HEK293T (cell line): ENCODE measurements at regions not wholly inside any gene's neighbourhood (a gene's known extent, or its start where the extent isn't known, plus 50 kb on each side); places are given as distances from the start of the nearest gene placed in this dataset.

Source experiments
- CTCF ChIA-PET: fragments of 350-600 bp; formaldehyde crosslinking; extraction: SDS; loops from one replicate; lab custom pipeline; 2021; ENCODE audit warnings: antibody characterized with exemption, inconsistent platforms; lab: Yijun Ruan, JAX
- POLR2A ChIA-PET: fragments of 350-600 bp; formaldehyde crosslinking; extraction: SDS; loops from one replicate; lab custom pipeline; 2020; ENCODE audit warnings: antibody characterized with exemption, inconsistent platforms; lab: Yijun Ruan, JAX
- DNase-seq: peaks from one replicate; pipeline ENCODE4 v3.0.0; 2012; ENCODE audit warnings: mixed read lengths; ENCODE audit errors: extremely low spot score
- ARNT ChIP-seq: fragments of 450-650 bp; IDR thresholded peaks from 2 replicates; pipeline ENCODE4 v1.6.1; 2017; ENCODE audit warnings: mild to moderate bottlenecking
- BHLHE40 ChIP-seq: fragments of 450-650 bp; IDR thresholded peaks from 2 replicates; pipeline ENCODE4 v1.6.1; 2016; ENCODE audit warnings: mild to moderate bottlenecking, moderate library complexity, borderline replicate concordance
- CTBP1 ChIP-seq: fragments of 450-650 bp; IDR thresholded peaks from 2 replicates; pipeline ENCODE4 v1.6.1; 2016; ENCODE audit warnings: borderline replicate concordance
- ELF4 ChIP-seq: fragments of 450-650 bp; IDR thresholded peaks from 2 replicates; pipeline ENCODE4 v1.6.1; 2017; ENCODE audit warnings: antibody characterized with exemption
- FOXA1 ChIP-seq: fragments of 450-650 bp; IDR thresholded peaks from 2 replicates; pipeline ENCODE4 v1.6.1; 2016; ENCODE audit warnings: mild to moderate bottlenecking
- FOXK2 ChIP-seq: fragments of 450-650 bp; IDR thresholded peaks from 2 replicates; pipeline ENCODE4 v1.6.1; 2016; ENCODE audit warnings: mild to moderate bottlenecking
- FOXM1 ChIP-seq: fragments of 450-650 bp; IDR thresholded peaks from 2 replicates; pipeline ENCODE4 v1.6.1; 2017; ENCODE audit warnings: mild to moderate bottlenecking, borderline replicate concordance
- HDGF ChIP-seq: fragments of 450-650 bp; IDR thresholded peaks from 2 replicates; pipeline ENCODE4 v1.6.1; 2017; ENCODE audit warnings: antibody characterized with exemption, borderline replicate concordance
- L3MBTL2 ChIP-seq: fragments of 450-650 bp; conservative IDR thresholded peaks from 2 replicates; pipeline ENCODE4 v1.6.1; 2016; ENCODE audit warnings: mild to moderate bottlenecking
- LEF1 ChIP-seq: fragments of 450-650 bp; IDR thresholded peaks from 2 replicates; pipeline ENCODE4 v1.6.1; 2017; ENCODE audit warnings: mild to moderate bottlenecking, borderline replicate concordance
- NFRKB ChIP-seq: fragments of 450-650 bp; IDR thresholded peaks from 2 replicates; pipeline ENCODE4 v1.6.1; 2016; ENCODE audit warnings: mild to moderate bottlenecking, moderate library complexity
- SP1 ChIP-seq: fragments of 450-650 bp; IDR thresholded peaks from 2 replicates; pipeline ENCODE4 v1.6.1; 2017
- SUZ12 ChIP-seq: fragments of 450-650 bp; IDR thresholded peaks from 2 replicates; pipeline ENCODE4 v1.6.1; 2016; ENCODE audit warnings: mild to moderate bottlenecking
- TARDBP ChIP-seq: fragments of 450-650 bp; IDR thresholded peaks from 2 replicates; pipeline ENCODE4 v1.6.1; 2016
- ZNF384 ChIP-seq: fragments of 450-650 bp; IDR thresholded peaks from 2 replicates; pipeline ENCODE4 v1.6.1; 2016
- TF ChIP-seq, protein P1 (sequence below): fragments of 450-650 bp; IDR thresholded peaks from 2 replicates; pipeline ENCODE4 v1.6.1; 2016

GRCh38 chrX:23612846-23613245 is 54.4 kb upstream of the PRDX4 start:
- ChIA-PET POLR2A (no interaction called here), CTCF (interaction anchor here (0.7 kb wide), 1 partner anchor 20 kb away, joined by 3 read pairs; no protein-coding TSS in a partner anchor)
- DNase-seq, result no peak
- TF ChIP-seq ZNF384 (no peak), L3MBTL2 (no peak), FOXK2 (no peak), BHLHE40 (no peak), CTBP1 (no peak), HDGF (no peak), SUZ12 (no peak), FOXA1 (no peak), SP1 (no peak), ARNT (no peak)
- TF ChIP-seq, protein P1, sequence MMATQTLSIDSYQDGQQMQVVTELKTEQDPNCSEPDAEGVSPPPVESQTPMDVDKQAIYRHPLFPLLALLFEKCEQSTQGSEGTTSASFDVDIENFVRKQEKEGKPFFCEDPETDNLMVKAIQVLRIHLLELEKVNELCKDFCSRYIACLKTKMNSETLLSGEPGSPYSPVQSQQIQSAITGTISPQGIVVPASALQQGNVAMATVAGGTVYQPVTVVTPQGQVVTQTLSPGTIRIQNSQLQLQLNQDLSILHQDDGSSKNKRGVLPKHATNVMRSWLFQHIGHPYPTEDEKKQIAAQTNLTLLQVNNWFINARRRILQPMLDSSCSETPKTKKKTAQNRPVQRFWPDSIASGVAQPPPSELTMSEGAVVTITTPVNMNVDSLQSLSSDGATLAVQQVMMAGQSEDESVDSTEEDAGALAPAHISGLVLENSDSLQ, result no peak

DNA sequence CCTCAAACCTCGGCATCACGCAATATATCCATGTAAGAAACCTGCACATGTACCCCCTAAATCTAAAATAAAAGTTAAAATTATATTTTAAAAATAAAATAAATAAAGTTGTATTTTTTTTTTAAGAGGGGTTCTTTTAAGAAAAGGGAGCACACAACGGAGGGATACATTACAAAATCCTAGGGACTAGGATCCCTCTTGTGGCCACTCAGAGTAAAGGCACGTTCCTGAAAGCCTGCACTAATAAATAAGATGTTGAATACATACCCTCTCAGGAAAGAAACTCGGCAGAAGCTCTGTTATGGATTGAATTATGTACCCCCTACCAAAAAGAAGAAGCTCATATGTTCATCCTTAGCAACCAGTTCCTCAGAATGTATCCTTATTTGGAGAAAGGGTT is 50.9 kb upstream of the PRDX4 start:
- peak; percentile 44 for DNase-seq
- no peak for TF ChIP-seq LEF1
- TF ChIP-seq BHLHE40, result no peak
- TF ChIP-seq, protein P1, result no peak
- TF ChIP-seq NFRKB, result no peak
- no peak for TF ChIP-seq FOXA1
- no peak for TF ChIP-seq ZNF384
- TF ChIP-seq ARNT, result no peak
- no peak for TF ChIP-seq TARDBP
- TF ChIP-seq FOXM1, result no peak
- no peak for TF ChIP-seq HDGF
- no peak for TF ChIP-seq SP1
- TF ChIP-seq L3MBTL2, result no peak
- TF ChIP-seq FOXK2, result no peak
- TF ChIP-seq CTBP1, result no peak
- TF ChIP-seq ELF4, result no peak
- TF ChIP-seq SUZ12, result no peak
- ChIA-PET POLR2A (no interaction called here), CTCF (interaction anchor here (0.5 to 1.5 kb wide), 4 partner anchors 9 to 1624 kb away, joined by 3 to 6 read pairs (median 4); no protein-coding TSS in a partner anchor)
